Activated CD8-positive, alpha-beta memory T cell treated with anti-CD3 and anti-CD28 coated beads, Interleukin-2, amount 50 U/mL, for 4 hours (primary cell): ENCODE measurements at regions not wholly inside any gene's neighbourhood (a gene's known extent, or its start where the extent isn't known, plus 50 kb on each side); places are given as distances from the start of the nearest gene placed in this dataset.
"Not testable (repeated sequence)": the region's sequence is repeated elsewhere in the genome, so short reads cannot be mapped to it uniquely, and the experiment has no call there.

Experiments used
- DNase-seq: peaks from one replicate; pipeline ENCODE4 v3.0.0-alpha.2; 2020

GRCh38 chr3:18725668-18726407 lies 300.7 kb upstream of the SATB1 start:
- DNase-seq, result no peak

DNA sequence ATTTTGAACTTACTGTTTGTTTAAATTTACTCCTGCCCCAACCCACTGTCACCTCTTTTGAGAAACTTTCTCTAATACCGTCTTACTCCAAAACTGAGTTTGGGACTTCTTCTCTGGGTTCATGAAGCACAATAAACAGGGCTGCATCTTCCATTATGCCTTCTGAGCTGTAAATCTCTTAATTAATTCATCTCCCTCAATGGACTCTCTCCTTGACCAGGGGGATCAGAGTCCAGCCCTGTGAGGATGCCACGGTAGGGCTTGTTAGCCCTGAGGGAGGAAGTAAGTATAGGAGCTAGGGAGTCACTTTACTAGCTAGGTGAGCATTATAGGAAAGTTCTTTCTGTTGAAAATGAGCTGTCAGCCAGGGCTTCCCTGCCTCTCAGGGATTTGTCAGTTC lies 299.3 kb upstream of the SATB1 start:
- DNase-seq, result no peak

DNA sequence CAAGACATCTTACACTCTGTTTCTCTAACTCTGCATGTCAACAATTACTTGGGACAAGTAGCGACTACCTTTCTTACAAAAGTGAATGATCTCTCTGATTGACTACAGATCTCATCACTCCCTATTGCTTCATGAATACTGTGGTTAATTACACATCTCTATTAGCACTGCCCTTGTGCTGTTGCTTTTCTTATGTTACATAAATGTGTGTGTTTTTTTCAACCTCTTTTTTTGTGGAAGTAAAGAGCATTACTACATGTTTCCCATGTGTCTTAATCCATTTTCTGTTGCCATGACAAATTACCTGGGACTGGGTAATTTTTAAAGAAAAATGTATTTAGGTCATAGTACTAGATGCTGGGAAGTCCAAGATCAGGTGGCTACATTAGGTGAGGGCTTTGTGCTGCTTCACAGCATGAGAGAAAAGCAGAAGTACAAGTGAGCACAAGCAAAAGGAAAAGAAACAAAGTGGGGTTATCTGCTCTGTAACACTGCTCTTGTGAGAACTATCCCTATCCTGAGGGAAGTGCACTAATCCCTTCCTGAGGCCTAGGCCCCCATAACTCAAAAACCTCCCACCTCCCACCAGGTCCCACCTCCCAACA lies 298.2 kb upstream of the SATB1 start:
- DNase-seq, result no peak

GRCh38 chr3:18720543-18720942 lies 295.4 kb upstream of the SATB1 start:
- no peak for DNase-seq

GRCh38 chr3:18717598-18717997 lies 292.5 kb upstream of the SATB1 start:
- no peak for DNase-seq

- no peak for DNase-seq
These were observed 291.7 kb upstream of the SATB1 start for GRCh38 chr3:18716821-18717220.

- no peak for DNase-seq
These were observed 291.0 kb upstream of the SATB1 start for GRCh38 chr3:18716101-18716500.

DNA sequence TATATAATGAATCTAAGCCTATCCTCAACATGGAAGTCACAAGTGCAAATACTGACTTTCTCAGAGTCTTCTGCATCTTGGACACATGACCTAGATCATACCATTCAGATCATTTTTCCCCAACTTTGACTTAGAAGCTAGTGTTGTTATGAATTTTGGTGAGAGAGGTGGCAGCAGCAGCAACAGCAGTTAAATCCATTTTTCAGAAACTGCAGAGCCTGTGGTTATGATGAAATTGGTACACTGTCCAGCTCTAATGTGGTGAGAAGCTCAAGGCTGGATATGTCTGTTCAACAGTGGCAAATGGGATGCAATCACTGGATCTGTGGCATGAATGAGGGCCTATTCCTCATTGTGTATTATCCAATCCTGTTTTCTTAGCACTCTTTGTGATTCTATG lies 290.1 kb upstream of the SATB1 start:
- DNase-seq, result no peak

GRCh38 chr3:18713577-18713951 lies 288.4 kb upstream of the SATB1 start:
- DNase-seq, result no peak

DNA sequence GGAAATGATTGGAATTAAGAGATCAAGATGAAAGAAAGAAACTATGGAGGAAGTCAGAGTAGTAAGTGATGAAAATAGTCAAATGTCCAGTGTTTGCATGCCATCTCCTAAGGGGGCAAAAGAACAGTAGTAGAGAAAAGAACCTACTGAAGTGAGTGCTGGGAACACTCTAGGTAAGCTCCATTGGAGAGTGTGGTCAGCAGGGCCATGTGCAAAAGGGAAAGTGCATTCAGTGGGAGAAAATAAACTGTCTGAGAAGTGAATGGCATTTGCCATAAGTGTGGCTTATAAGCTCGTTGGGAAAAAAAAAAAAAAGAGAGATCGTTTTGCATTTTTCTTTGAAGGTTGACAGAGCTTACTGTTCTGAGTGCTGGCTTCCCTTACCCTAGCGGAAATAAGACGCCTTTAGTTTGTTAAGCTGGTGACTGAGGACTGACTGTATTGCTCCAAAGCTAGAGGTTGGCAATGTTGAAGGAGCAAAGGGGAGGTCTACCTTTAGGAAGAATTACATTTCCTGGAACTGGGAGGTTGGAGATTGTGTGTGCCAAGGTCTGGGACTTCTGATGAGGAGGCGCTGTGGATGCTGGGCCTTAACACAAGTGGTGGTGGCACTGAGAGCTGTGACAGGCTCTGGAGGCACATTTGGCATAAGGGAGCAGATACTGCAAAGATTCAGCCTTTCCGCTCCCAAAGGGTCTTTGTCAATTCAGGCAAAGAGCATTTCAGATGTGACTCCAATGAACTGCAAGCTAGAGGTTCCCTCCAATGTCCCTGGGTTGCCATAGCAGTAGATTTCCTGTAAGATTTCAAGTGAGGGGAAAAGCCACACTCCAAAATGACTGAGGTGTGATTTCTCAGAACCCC lies 287.8 kb upstream of the SATB1 start:
- no peak for DNase-seq

DNA sequence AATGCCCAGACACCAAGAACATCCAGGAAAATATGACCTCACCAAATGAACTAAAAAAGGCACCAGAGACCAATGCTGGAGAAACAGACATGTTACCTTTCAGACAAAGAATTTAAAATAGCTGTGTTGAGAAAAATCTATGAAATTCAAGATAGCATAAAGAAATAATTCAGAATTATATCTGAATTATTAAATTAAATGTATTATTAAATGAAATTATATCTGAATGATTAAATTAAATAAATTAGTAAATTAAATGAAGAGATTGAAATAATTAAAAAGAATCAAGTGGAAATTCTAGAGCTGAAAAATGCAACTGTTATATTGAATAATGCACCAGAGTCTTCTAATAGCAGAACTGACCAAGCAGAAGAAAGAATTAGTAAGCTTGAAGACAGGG lies 279.2 kb upstream of the SATB1 start:
- no peak for DNase-seq

GRCh38 chr3:18703798-18704197 lies 278.7 kb upstream of the SATB1 start:
- DNase-seq, result no peak

DNA sequence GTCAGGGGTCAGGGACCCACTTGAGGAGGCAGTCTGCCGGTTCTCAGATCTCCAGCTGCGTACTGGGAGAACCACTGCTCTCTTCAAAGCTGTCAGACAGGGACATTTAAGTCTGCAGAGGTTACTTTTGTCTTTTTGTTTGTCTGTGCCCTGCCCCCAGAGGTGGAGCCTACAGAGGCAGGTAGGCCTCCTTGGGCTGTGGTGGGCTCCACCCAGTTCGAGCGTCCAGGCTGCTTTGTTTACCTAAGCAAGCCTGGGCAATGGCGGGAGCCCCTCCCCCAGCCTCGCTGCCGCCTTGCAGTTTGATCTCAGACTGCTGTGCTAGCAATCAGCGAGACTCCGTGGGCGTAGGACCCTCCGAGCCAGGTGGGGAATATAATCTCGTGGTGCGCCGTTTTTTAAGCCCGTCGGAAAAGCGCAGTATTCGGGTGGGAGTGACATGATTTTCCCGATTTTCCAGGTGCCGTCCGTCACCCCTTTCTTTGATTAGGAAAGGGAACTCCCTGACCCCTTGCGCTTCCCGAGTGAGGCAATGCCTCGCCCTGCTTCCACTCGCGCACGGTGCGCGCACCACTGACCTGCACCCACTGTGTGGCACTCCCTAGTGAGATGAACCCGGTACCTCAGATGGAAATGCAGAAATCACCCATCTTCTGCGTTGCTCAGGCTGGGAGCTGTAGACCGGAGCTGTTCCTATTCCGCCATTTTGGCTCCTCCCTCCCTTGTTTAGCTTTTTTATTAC lies 268.6 kb upstream of the SATB1 start:
- DNase-seq, result not testable (repeated sequence)

DNA sequence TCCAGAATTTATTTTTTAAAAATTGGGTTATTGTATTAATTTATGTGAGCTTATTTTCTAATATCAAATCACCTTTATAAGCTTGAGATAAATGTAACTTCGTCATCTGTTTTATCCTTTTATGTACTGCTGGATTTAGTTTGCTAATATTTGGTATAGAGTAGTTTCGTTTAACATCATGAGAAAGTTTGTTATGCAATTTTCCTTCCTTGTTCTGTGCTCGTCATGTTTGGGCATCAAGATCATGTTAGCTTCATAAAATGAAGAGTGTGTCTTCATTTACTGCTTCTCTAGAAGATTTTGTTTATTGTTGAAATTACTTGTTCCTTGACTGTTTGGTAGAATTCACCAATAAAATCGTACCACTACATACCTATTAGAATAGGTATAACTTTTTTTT lies 262.1 kb upstream of the SATB1 start:
- no peak for DNase-seq

DNA sequence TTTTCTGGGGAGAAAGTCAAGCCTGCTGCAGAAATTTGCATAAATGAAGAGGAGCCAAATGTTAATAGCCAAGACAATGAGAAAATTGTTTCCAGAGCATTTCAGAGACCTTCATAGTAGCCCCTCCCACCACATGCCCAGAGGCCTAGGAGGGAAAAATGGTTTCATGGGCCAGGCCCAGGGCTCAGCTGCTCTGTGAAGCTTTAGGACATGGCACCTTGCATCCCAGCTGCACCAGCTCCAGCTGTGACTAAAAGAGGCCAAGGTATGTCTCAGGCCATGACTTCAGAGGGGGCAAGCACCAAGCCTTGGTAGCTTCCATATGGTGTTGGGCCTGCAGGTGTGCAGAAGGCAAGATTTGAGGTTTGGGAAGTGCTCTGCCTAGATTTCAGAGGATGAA lies 258.8 kb upstream of the SATB1 start:
- DNase-seq, result no peak

- no peak for DNase-seq
These were observed 256.7 kb upstream of the SATB1 start for GRCh38 chr3:18681818-18682345.

- no peak for DNase-seq
These were observed 255.6 kb upstream of the SATB1 start for GRCh38 chr3:18680758-18681157.

DNA sequence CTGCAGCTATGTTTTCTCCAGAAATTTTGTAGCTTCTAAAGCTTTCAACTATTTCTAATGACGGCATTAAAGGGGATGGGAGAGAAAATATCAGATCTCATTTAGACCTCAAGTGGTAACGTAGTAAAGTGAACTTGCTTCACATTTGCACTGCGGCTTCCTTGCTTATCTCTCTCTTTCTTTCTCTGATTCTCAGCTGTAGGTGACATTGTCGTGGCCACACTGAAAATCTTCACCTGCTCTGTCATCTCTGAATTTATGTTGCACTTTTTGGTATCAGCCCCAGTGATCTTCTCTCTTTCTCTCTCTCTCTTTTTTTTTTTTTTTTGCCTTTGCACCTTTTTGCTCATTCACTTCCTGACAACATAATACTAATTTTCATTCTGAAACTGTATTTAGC lies 254.1 kb upstream of the SATB1 start:
- no peak for DNase-seq

GRCh38 chr3:18675197-18675596 lies 250.1 kb upstream of the SATB1 start:
- no peak for DNase-seq

- DNase-seq, result no peak
These were observed 247.4 kb upstream of the SATB1 start for GRCh38 chr3:18672561-18672960.

- no peak for DNase-seq
These were observed 245.6 kb upstream of the SATB1 start for GRCh38 chr3:18670759-18671158.

- no peak for DNase-seq
These were observed 244.2 kb upstream of the SATB1 start for GRCh38 chr3:18669374-18669773.

DNA sequence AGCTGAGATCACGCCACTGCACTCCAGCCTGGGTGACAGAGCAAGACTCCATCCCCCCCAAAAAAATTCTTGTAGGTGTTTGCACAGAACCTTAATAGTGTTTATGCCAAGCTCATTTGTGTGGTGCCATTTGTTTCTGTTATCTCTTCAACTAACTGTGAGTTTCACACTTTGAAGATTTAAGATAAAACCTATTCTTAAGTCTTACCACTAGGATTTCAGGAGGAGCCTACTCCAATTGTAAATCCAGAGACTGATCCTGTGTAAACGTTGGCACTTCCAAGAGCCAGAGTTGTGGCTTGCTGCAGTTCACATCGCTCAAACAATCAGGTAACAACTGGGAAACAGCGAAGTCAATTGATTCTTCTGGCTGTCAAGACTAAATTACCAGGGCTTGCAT lies 242.4 kb upstream of the SATB1 start:
- DNase-seq, result no peak
